DND-41 (cell line): ENCODE measurements at regions not wholly inside any gene's neighbourhood (a gene's known extent, or its start where the extent isn't known, plus 50 kb on each side); places are given as distances from the start of the nearest gene placed in this dataset.

Source experiments
- CTCF ChIP-seq: IDR thresholded peaks from 2 replicates; pipeline ENCODE4 v1.5.1; 2012; ENCODE audit warnings: borderline replicate concordance, low read length, moderate library complexity, mild to moderate bottlenecking; ENCODE audit not compliant: poor library complexity, severe bottlenecking; ENCODE audit errors: extremely low read depth
- EZH2 ChIP-seq: IDR thresholded peaks from 3 replicates; pipeline ENCODE4 v1.6.1; 2012; ENCODE audit warnings: borderline replicate concordance, low read depth, mild to moderate bottlenecking, moderate library complexity, low read length, inconsistent platforms; ENCODE audit not compliant: severe bottlenecking

DNA sequence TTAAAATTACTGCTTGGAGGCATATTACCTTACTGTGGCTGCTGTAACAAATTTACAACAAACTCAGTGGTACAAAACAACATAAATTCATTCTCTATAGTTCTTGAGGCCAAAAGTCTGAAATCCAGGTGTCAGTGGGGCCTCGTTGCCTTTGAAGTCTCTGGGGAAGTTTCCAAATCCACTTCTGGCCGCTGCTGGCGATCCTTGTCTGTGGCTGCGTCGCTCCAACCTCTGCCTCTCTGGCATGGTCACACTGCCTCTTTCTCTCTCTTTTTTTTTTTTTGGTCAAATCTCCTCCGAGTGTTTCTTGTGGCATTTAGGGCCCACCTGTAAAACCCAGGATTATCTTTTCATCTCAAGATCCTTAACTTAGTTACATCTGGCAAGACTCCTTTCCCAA is 182.8 kb downstream of the ST6GAL2 start:
- TF ChIP-seq CTCF: no peak
- TF ChIP-seq EZH2: no peak
